Neuronal stem cell (in vitro differentiated cells): ENCODE measurements at regions not wholly inside any gene's neighbourhood (a gene's known extent, or its start where the extent isn't known, plus 50 kb on each side); places are given as distances from the start of the nearest gene placed in this dataset.

Experiments used
- DNase-seq: peaks from one replicate; pipeline ENCODE4 v3.0.0-alpha.2; 2013; ENCODE audit warnings: low spot score
- H2AFZ ChIP-seq: one replicate; pipeline ENCODE4 v1.6.1; 2013; ENCODE audit warnings: mild to moderate bottlenecking, low read length, inconsistent platforms
- H2AK5ac ChIP-seq: 2 replicates; pipeline ENCODE4 v1.6.1; 2013; ENCODE audit warnings: low read depth, mild to moderate bottlenecking, inconsistent platforms, low read length, moderate library complexity, mixed read lengths
- H2BK120ac ChIP-seq: 2 replicates; pipeline ENCODE4 v1.6.1; 2013; ENCODE audit warnings: low read depth, mild to moderate bottlenecking, inconsistent platforms, low read length, moderate library complexity, mixed read lengths
- H2BK12ac ChIP-seq: one replicate; pipeline ENCODE4 v1.6.1; 2013; ENCODE audit warnings: low read length, inconsistent platforms
- H2BK15ac ChIP-seq: 2 replicates; pipeline ENCODE4 v1.6.1; 2013; ENCODE audit warnings: mild to moderate bottlenecking, low read length, inconsistent platforms, mixed read lengths
- H2BK5ac ChIP-seq: one replicate; pipeline ENCODE4 v1.6.1; 2013; ENCODE audit warnings: inconsistent platforms, mild to moderate bottlenecking, low read length, moderate library complexity
- H3K14ac ChIP-seq: one replicate; pipeline ENCODE4 v1.6.1; 2013; ENCODE audit warnings: low read length, inconsistent platforms
- H3K18ac ChIP-seq: 2 replicates; pipeline ENCODE4 v1.6.1; 2013; ENCODE audit warnings: low read length, inconsistent platforms
- H3K23ac ChIP-seq: 2 replicates; pipeline ENCODE4 v1.6.1; 2013; ENCODE audit warnings: low read depth, mild to moderate bottlenecking, mixed read lengths, low read length, inconsistent platforms; ENCODE audit not compliant: poor library complexity
- H3K27ac ChIP-seq: replicated peaks from 3 replicates; pipeline ENCODE4 v1.5.1; 2013; ENCODE audit warnings: low read length, inconsistent platforms
- H3K27me3 ChIP-seq, 3 experiments: 2 replicates each; pipeline ENCODE4 v1.6.1; 2013; ENCODE audit warnings: low read length in 3 of 3, mild to moderate bottlenecking in 2 of 3, inconsistent platforms in 1 of 3, low read depth in 1 of 3, mixed read lengths in 1 of 3, moderate library complexity in 1 of 3; ENCODE audit not compliant: control insufficient read depth in 3 of 3, insufficient read depth in 3 of 3
- H3K36me3 ChIP-seq, 2 donors: replicated peaks in 1 of 2; 2 replicates each; pipeline ENCODE4 v1.6.1; 2013; ENCODE audit warnings: low read length in 2 of 2; ENCODE audit not compliant: control insufficient read depth in 2 of 2, insufficient read depth in 2 of 2
- H3K4ac ChIP-seq: 2 replicates; pipeline ENCODE4 v1.6.1; 2013; ENCODE audit warnings: inconsistent platforms, mild to moderate bottlenecking, low read length, moderate library complexity
- H3K4me1 ChIP-seq, 2 donors: 1 replicate in 1 of 2; 2 replicates in 1 of 2; pipeline ENCODE4 v1.6.1; 2013; ENCODE audit warnings: low read length in 2 of 2, low read depth in 1 of 2; ENCODE audit not compliant: control insufficient read depth in 2 of 2, insufficient read depth in 1 of 2
- H3K4me2 ChIP-seq: one replicate; pipeline ENCODE4 v1.6.1; 2013; ENCODE audit warnings: mild to moderate bottlenecking, low read length, inconsistent platforms; ENCODE audit not compliant: insufficient read depth, poor library complexity, severe bottlenecking
- H3K4me3 ChIP-seq, 2 donors: 2 replicates each; pipeline ENCODE4 v1.5.1; 2013; ENCODE audit warnings: low read length in 2 of 2, mild to moderate bottlenecking in 2 of 2, inconsistent platforms in 1 of 2, moderate library complexity in 1 of 2
- H3K79me1 ChIP-seq: one replicate; pipeline ENCODE4 v1.6.1; 2013; ENCODE audit warnings: low read depth, mild to moderate bottlenecking, inconsistent platforms, low read length, moderate library complexity
- H3K9ac ChIP-seq: one replicate; pipeline ENCODE4 v1.6.1; 2013; ENCODE audit warnings: mild to moderate bottlenecking, low read depth, low read length, inconsistent platforms; ENCODE audit not compliant: poor library complexity
- H3K9me3 ChIP-seq, 2 donors: replicated peaks in 1 of 2; 2 replicates each; pipeline versions ENCODE3 to v1.6.1; 2013; ENCODE audit warnings: low read length in 2 of 2, mild to moderate bottlenecking in 2 of 2, inconsistent platforms in 1 of 2, low read depth in 1 of 2, mixed read lengths in 1 of 2, moderate library complexity in 1 of 2; ENCODE audit not compliant: control insufficient read depth in 2 of 2, insufficient read depth in 1 of 2
- H4K8ac ChIP-seq: one replicate; pipeline ENCODE4 v1.6.1; 2013; ENCODE audit warnings: low read depth, mild to moderate bottlenecking, inconsistent platforms, low read length, moderate library complexity
- H4K91ac ChIP-seq: one replicate; pipeline ENCODE4 v1.6.1; 2013; ENCODE audit warnings: low read length, low read depth, mild to moderate bottlenecking, inconsistent platforms; ENCODE audit not compliant: poor library complexity
- WGBS, 2 donors: extraction: QIAGEN DNeasy Blood & Tissue Kit; methylation state at CpG; one replicate each; pipeline ENCODE4 v1.1.7; 2013; ENCODE audit warnings: missing lambda C conversion rate in 2 of 2, mixed read lengths in 1 of 2; ENCODE audit not compliant: insufficient read length in 2 of 2, insufficient replicate concordance in 1 of 2; ENCODE audit errors: extremely low coverage in 2 of 2; 5-methylcytosine and 5-hydroxymethylcytosine counted together

DNA sequence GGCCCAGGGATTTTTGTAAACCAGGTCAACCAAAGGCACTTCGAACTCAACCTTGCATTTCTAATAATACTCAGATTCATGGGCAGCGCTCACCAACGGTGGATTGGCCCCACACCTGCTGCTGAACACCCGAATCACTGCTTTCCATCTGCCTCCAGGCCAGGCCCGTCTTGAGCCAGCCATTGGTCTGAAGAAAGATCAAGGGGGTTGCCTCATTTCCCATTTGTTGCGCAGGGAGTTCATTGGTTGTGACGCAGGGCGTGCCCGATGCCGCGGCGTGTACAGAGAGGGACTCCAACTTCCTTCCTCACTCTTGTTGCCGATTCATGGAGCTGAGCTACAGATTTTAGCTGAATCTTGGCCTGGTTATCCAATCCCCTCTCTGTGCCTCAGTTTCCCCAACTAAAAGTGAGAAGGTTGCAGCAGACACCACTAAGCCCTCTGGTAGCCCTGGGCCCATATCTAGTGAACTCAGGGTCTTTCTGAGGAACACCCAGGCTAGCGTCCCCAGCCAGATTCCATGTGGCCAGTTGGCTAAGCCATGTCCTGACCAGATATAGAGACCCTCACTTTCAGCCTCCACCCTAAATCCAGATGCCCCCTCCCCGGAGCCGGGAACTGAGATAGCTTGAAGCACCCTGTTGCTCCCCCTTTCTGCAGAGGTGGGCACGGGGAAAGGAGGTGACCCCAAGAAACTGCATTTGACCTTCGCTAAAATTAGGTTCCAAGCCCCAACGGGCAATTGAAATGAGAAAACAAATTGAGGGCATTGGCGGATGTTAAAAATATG, 60.9 kb upstream of the HPCAL1 start:
- Histone ChIP-seq H3K4me2 (no peak overlapping the region), H3K4me3 (no peak overlapping the region), H2AFZ (no peak overlapping the region), H2BK15ac (no peak overlapping the region), H3K9me3 (no peaks in the 10 kb centered on the region), H3K14ac (no peak overlapping the region), H4K8ac (no peak overlapping the region), H3K36me3 (no peaks in the 10 kb centered on the region), H3K18ac (peak overlapping the region; percentile 67), H3K27me3 (peaks cover 0 to 70% (median 0%) of the 10 kb centered on the region in 3 experiments), H3K4me1 (peaks cover 0 to 2% of the 10 kb centered on the region in 2 donors), H3K23ac (no peak overlapping the region), H2BK120ac (no peak overlapping the region), H3K79me1 (no peaks in the 10 kb centered on the region), H3K4ac (no peak overlapping the region), H2AK5ac (no peak overlapping the region), H3K27ac (no peak overlapping the region), H3K9ac (no peak overlapping the region), H2BK5ac (no peak overlapping the region), H4K91ac (no peak overlapping the region), H2BK12ac (no peak overlapping the region)
- no peak for DNase-seq
- WGBS, 2 donors, result no CpG with 5 or more reads among the region's 20 CpGs

DNA sequence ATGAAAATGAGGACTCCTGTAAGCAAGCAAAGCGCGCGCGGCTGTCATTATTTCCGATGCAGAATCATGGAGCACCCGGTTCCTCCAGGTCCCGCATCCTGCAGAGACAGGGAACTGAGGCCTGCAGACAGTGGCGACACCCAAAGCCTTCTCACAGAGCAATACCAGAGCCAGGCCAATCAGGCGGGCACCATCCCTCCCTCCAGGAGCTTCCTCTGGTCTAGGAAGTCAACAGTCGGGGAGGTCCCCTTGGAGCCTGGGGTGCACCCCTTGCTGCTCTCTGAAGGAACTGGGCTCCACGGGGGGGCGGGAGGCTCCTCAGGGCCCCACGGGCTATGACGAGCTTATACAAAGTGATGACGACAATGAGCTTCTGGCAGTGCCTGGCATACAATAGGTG, 60.3 kb upstream of the HPCAL1 start:
- Histone ChIP-seq H3K27ac (no peak overlapping the region), H3K4me2 (no peak overlapping the region), H2BK5ac (no peak overlapping the region), H3K18ac (no peak overlapping the region), H4K91ac (no peak overlapping the region), H2BK120ac (no peak overlapping the region), H3K79me1 (no peaks in the 10 kb centered on the region), H3K4me3 (no peak overlapping the region), H4K8ac (no peak overlapping the region), H3K23ac (no peak overlapping the region), H3K9ac (no peak overlapping the region), H2AFZ (no peak overlapping the region), H2BK15ac (no peak overlapping the region), H2AK5ac (no peak overlapping the region), H3K4me1 (peaks cover 0 to 2% of the 10 kb centered on the region in 2 donors), H3K4ac (no peak overlapping the region), H3K14ac (no peak overlapping the region), H3K36me3 (no peaks in the 10 kb centered on the region), H3K27me3 (peaks cover 0 to 67% (median 0%) of the 10 kb centered on the region in 3 experiments), H2BK12ac (no peak overlapping the region), H3K9me3 (no peaks in the 10 kb centered on the region)
- no CpG with 5 or more reads among the region's 15 CpGs for WGBS, 2 donors
- DNase-seq, result no peak

DNA sequence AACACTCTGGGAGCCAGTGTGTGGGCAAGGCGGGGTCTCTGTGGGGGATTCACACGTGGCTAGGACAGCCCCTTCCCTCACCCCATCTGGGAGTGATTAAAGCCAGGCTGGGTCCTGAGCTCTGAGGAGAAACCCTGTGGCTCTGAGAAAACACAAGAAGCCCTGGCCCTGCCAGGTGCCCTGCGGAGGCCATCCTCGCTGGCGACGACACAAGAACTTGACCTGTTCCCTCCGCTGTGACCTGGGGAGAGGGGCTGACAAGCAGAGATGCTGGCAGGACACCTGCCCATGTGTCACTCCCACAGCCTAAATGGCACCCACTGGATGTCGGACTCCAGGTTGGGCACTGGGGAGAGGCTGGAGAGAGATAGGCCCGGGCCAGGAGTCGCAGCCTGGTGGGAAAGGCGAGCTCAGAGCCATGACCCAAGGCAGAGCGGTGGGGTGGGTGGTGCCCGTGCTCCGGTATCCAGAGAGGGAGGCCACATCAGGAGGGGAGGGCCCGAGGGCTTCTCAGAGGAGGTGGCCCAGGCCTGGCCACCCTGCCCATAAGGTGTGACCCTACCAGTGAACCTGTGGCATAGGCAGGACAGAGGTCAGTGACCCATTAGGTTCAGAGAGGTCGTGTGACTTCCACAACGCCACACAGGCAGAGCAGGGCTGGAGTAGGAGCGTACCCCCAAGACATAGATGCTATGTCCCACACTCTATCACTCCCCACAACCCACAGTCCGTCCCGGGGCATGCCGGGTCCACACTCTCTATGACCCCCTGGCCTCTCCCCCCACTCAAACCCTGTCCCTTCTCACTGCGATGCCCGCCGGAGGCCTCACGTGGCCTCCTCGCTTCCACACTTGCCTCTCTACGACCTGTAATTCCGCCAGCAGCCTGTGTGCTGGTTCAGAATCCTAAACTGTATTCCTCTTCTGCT, 59.4 kb upstream of the HPCAL1 start:
- peak overlapping the region; percentile 46 for H3K9ac ChIP-seq
- H2BK15ac ChIP-seq, result no peak overlapping the region
- H3K27ac ChIP-seq, result no peak overlapping the region
- peak overlapping the region; percentile 67 for H3K18ac ChIP-seq
- H2BK120ac ChIP-seq, result no peak overlapping the region
- no peaks in the 10 kb centered on the region for H3K79me1 ChIP-seq
- peaks cover 0 to 62% (median 0%) of the 10 kb centered on the region in 3 experiments for H3K27me3 ChIP-seq
- H3K4me2 ChIP-seq, result no peak overlapping the region
- DNase-seq, result no peak
- WGBS, 2 donors, result no CpG with 5 or more reads among the region's 28 CpGs
- H3K14ac ChIP-seq, result peak overlapping the region; percentile 47
- no peak overlapping the region for H3K4ac ChIP-seq
- no peak overlapping the region for H2BK12ac ChIP-seq
- H3K4me3 ChIP-seq, result no peak overlapping the region
- no peak overlapping the region for H4K8ac ChIP-seq
- H3K36me3 ChIP-seq, result no peaks in the 10 kb centered on the region
- H4K91ac ChIP-seq, result peak overlapping the region; percentile 86
- H2AFZ ChIP-seq, result no peak overlapping the region
- H2AK5ac ChIP-seq, result no peak overlapping the region
- H2BK5ac ChIP-seq, result no peak overlapping the region
- peaks cover 0 to 2% of the 10 kb centered on the region in 2 donors for H3K4me1 ChIP-seq
- no peaks in the 10 kb centered on the region for H3K9me3 ChIP-seq
- no peak overlapping the region for H3K23ac ChIP-seq

DNA sequence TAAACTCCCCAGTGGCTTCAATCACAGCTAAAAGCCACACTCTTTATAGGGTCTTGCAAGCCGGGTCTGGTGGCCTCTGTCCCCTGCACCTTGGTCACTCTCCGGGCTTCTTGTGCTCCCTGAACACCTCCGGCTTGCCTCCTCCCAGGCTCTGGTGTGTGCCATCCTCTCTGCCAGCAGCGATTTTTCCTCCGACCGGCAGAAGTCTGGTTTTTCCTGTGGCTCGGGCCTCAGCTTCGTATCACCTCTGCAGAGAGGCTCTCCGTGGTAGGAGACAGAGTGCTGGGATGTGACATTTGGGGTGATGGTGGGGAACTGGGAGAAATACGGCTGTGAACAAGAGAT, 58.8 kb upstream of the HPCAL1 start:
- Histone ChIP-seq H2BK120ac (no peak overlapping the region), H3K4ac (no peak overlapping the region), H3K9me3 (no peaks in the 10 kb centered on the region), H3K9ac (no peak overlapping the region), H2AFZ (no peak overlapping the region), H3K23ac (no peak overlapping the region), H2AK5ac (no peak overlapping the region), H3K36me3 (no peaks in the 10 kb centered on the region), H2BK15ac (no peak overlapping the region), H3K14ac (no peak overlapping the region), H3K4me1 (peaks cover 0 to 2% of the 10 kb centered on the region in 2 donors), H3K4me3 (no peak overlapping the region), H3K27ac (no peak overlapping the region), H2BK5ac (no peak overlapping the region), H2BK12ac (no peak overlapping the region), H3K79me1 (no peaks in the 10 kb centered on the region), H4K91ac (no peak overlapping the region), H4K8ac (no peak overlapping the region), H3K4me2 (no peak overlapping the region), H3K27me3 (peaks cover 0 to 60% (median 0%) of the 10 kb centered on the region in 3 experiments), H3K18ac (no peak overlapping the region)
- WGBS, 2 donors, result no CpG with 5 or more reads among the region's 10 CpGs
- no peak for DNase-seq
